GM18502 (cell line): ENCODE measurements at regions not wholly inside any gene's neighbourhood (a gene's known extent, or its start where the extent isn't known, plus 50 kb on each side); places are given as distances from the start of the nearest gene placed in this dataset.
A peak's percentile ranks its signal among the peaks of the same experiment; 100 is the strongest.

Experiments
- ATAC-seq: cut with Tn5 transposase; IDR thresholded peaks from one replicate; pipeline ENCODE4 v1.9.1; 2021; ENCODE audit warnings: mild to moderate bottlenecking; ENCODE audit not compliant: unreplicated experiment, poor library complexity

DNA sequence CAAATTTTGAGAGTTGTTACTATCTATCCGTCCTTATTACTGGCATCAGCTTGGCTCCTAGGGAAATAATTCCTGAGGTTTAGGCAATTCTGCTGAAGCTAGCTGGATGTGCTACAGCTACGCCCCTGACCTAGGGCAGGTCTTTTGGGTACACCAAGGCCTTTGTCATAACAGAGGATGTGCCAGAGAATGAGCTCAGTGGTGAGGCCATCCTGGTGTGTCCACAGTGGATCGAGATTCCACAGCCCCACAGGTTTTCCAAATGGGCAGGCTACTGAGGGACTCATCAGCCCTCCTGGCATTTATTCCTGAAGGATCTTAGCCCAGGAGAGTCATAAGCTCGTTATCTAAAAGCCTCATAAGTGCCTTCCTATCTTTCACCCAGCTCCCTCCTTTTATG is 475.2 kb upstream of the USP24 start:
- no peak for ATAC-seq

DNA sequence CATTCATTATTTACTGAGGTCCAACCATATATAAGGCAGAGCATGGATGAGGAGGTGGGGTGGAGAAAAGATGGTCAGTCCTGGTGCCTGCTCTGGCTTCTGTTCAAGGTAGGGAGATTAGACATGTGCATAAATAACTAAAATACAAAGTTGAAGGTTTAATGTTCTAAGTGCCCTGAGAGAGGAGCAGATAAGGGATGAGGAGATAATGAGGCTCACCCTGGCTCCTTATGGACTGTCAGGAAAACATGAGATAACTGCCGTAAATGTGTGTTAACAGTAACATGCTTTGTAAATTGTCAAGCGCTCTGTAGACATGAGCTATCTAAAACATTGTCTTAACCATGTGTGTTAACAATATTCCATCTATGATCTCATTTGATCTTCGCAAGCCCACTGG is 474.6 kb upstream of the USP24 start:
- no peak for ATAC-seq

DNA sequence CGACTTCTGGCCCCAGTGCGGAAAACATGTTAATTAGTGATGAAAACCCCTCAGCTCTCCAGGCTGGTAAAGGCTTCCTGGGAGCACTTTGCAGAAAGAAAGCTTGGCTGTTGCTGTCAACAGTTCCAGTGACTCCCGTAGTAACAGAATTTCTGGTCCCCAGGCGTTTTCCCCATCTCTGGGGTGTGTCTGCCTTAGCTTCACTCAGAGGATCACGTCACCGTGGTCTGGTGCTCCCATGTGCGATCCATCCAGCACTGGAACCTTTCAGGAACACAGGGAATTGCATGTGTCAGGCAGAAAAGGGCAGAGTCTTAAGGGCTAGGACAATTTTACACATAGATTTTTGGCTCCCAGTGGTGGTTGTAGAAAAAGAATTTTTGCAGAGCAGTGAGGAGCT is 470.4 kb upstream of the USP24 start:
- no peak for ATAC-seq

DNA sequence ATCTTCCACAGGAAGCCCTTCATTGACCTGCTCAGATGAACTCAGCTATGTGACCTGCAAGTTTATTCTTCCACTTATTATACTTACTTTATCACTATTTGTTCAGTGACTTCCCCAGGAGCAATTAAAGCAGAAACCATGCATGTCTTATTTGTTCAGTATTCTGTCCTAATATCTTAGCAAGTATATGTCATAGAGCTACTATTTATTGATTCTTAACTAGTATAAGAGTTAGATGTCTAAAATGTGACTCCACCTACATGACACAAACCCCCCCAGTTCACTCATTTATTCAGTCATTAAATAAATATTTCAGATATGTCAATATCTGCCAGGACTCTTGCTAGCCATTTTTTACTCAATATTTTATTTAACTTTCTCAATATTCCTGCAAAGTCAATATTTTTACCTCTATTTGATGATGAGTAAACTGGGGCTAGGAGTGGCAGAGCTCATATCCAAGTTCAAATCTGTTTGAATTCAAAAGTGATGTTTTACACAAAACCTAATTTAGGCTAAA is 469.0 kb upstream of the USP24 start:
- no peak for ATAC-seq

DNA sequence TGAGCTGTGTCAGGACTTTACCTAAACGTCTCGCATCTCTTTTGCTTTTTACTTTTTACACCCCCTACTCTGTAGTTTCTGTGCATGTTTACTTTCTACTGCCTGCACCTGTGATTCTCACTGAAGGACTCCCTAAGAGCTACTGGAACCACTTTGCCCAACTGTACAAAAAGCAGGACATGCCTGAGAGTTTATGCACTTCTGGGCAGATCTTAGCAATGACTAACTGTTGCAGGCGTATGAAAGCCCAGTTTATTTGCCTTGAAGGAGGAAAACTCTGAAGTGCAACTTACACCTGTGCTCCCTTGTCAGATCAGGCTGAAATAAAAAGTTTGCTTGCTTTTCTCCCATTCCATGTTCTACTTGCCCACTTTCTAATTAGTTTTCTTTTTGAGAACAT is 467.0 kb upstream of the USP24 start:
- no peak for ATAC-seq

DNA sequence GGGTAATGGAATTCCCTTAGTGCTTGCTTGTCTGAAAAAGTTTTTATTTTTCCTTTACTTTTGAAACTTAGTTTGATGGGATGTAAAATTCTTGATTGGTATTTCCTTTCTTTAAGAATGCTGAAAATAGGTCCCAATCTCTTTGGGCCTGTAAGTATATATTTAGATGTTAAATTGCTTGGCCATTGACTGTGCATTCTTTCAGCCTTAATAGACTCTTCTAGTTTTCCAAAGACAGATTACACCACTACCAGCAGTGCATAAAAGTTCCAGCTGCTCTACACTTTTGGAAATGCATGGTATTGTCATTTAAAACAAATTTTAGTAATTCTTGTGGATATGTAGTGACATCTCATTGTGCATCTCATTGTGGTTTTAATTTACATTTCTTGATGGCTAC is 464.8 kb upstream of the USP24 start:
- no peak for ATAC-seq

DNA sequence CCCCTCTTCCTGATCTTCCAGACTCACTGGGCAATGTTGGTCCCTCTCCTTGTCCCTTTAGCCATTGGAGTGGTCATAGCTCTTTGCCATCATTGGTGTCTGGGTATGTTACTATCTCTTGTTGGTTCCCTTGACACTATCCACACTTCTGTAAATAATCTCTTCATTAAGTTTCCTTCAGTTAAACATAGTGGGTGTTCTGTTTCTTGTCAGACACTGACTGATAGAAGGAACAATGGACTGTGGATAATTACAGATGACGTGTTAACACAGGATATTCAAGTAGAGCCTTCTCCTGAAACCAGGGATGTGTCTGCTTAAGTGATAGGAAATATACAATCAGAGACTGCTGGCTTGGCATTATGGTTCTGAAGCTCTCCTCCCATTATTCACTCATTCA is 458.3 kb upstream of the USP24 start:
- ATAC-seq, result no peak

DNA sequence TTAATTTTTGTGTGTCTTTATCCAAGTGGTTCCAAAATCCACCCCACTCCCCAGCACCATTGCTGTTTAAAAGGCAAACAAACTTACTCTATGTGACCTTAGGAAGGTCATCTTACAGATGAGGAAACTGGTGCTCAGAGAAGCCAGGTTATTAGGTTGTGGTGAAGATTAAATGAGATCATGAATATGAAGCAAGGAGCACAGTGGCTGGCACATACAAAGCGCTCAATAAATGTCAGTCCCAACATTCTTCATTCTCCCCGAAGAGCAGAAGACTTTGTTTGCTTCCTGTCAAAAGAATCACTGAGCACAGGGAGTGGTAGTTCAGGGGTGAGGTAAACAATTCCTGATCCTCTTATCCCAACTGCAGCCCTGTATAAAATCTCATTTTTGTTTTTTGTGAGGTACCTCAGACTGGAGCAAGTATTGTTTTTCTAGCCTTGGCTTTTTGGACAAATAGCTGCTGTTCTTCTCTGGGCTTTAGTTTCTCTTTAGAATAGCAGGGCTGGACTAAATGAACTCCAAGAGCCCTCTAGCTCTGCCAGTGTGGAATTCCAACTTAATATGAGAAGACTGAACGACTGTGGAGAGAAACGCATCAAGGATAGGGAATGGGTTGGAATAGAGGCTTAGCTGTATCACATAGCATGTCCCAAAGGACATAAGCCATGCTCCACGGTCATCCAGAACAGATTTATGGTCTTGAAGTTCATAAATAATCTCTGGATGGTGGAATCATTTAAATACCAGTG is 455.3 kb upstream of the USP24 start:
- ATAC-seq, result no peak

DNA sequence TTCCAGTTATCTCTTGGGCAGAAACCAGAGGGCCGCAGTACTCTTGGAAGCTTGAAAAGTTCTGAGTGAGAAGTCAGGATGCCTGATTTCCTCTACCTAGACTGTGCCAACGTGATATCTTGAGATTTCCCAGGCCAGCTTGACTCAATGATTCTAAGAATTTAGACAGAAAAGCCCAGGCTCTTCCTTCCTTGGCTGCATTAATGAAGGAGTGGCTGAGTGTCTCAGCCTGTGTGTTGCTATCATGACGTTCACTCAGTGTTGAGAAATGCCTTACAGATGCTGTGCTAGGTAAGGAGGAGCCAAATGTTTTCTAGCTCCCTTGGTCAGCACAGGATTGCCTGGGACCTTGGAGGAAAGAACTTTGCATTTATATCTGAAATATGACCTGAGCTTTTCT is 454.1 kb upstream of the USP24 start:
- no peak for ATAC-seq

DNA sequence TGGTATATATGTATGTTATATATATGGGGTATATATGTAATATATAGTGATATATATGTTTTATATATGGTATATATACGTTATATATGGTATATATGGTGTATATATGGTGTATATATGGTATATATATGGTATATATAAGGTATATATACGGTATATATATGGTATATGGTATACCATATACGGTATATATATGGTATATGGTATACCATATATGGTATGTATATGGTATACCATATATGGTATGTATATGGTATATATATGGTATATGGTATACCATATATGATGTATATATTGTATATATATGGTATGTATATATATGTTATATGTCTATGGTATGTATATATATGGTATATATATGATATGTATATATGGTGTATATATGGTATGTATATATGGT is 447.7 kb upstream of the USP24 start:
- ATAC-seq, result no peak

DNA sequence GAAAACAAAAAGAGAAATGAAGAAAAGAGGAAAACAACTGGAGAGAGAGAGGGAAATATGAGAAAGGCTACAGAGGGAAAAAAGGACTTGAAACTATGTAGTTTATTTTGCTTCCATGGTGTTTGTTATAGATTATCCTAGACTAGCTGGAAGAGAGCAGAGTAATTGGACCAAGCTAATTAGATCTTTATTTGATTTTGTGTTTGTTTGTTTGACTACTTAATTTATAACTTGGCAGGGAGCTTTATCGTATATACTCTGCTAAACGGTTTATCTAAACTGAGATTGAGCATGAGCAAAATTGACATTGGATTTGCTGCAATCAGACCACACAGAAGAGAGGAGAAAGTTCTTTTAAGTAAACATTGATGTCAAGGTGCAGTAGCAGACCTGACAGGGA is 443.8 kb upstream of the USP24 start:
- ATAC-seq, result no peak

DNA sequence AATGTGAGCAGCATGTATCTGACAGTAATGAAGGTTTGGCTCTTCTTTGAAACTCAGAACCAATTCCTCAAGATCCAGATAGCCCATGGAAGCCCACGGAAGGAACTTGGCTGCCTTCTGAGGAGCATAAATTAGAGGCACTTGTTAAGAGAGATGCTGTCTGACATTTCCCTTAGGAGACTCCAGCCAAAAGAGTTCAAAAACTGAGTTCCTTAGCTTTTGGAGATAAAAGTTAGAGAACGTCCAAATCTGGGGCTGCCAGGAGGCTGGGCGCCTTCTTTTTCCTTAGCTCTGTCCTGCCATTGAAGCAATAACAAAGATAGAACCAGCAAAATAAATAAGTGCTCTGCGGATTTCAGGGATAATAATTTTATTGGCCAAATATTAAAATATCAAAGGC is 439.6 kb upstream of the USP24 start:
- ATAC-seq, result no peak

DNA sequence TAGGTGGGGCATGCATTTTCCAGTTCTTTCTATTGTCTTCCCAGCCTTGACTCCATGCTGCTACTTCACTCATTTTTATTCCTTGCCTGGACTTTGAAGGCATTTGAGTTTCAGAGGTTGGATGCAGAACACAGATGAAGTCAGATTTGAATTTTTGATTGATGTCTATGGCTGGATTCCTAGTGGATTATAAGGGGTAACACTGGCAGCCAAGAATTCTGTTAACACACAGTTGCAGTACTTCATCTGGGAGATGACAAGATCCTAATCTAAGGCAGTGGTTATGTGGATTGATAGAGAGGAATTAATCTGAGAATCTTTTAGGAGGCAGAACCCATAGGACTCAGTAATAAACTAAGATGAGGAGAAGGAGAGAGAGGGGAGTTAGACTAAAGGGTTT is 439.0 kb upstream of the USP24 start:
- ATAC-seq, result no peak

DNA sequence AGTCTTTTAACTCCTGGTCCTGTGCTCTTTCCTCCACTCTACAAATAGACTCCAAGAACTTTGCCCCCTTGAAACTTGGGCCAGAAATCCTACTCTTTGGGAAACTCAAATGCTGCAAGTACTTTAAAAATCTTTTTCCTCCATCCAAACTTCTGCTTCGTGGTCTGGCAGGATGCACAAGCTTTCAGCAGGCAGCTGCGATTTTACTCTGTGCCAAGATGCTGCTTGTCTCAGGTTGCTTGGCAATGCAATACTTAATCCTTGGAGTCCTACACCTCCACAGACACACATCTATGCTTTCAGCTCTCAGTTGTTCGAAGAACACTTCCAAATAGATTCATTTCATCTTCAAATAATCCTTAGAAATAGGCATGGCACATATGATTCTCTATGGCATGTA is 435.3 kb upstream of the USP24 start:
- ATAC-seq, result no peak

DNA sequence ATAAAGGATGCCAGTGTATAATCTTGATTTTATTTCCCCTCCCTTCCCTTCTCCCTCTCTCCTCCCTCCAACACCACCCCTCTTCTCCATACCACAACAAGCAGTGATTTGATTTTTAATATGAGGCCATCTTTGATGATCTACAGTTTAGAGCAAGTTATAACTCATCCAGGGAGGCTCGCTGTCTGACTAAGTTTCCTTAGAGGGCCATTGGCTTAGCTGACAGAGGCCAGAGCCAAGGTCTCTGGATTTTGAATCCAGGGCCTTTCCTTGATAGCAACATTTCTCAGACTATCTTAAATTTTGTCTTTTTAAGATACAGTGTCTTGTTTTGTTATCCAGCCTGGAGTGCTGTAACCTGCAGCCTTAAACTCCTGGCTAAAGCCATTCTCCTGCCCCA is 431.0 kb upstream of the USP24 start:
- no peak for ATAC-seq

DNA sequence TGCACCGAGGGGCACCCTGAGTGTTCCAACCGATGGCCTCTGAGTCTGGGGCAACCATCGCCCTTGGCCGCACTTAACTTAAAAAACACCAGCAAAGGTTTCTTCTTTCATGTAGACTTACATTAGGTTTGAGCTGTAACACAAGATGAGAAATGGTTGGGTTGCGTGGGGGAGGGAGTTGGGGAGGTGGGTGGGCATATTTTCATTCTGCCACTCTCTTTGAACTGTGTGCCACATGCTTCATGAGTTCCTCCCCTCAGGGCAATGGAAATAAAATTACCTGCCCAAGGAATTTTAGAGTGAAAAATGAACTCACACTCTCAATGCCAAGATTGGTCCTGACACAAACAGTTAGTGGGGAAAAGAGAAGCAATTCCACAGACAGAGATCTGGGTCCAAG is 430.1 kb upstream of the USP24 start:
- ATAC-seq, result no peak

DNA sequence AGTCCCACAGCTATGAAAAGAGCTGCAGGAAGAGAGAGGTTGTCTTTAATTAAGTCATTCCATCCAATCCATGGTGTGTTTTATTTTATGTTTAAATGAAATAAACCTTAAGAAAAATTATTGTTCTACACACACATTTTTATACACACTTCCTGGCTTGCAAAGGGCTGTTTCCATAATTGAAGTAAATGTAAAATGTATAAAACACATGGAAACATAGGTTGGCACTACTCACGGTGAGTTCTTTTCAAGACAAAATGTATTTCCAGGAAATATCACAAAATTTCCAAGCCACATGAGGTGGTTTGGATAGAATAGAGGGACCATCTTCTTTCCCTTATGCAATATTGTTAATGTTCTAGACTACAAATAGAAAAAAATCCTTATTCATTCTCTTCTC is 426.8 kb upstream of the USP24 start:
- no peak for ATAC-seq

DNA sequence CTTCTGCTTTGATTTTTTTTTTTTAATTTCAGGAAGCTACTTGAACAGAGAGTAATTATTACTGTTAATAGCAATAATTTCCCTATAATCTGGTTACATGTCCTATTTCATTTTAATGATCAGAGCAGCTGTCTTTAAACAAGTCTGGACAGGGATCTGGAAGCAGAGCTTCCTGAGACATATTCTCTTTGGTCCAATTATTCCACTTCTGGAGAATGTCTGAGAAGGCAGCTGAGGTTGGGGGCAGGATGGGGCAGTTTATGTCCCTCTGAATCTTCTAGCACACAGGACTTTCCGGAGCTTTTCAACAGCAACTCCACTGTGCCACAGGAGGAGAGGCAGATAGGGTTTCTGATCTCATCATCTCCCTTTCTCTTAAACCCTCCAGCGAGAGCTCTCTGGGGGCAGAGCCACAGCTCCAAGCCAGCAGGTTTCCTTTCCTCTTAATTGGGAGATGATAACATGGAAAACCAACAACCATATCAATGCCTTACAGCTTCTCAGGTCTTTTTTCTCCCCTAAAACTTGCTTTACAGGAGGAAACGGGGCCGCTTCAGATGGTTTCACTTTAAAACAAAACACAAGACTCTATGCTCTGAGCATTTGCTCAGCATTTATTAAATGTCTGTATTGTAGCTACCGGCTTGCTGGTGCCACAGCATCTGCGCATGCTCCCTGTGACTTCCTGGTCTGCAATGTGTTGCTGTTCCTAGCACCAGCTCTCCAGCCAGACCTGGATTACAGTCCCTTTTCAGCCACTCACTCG is 425.7 kb upstream of the USP24 start:
- ATAC-seq, result peak; percentile 90

DNA sequence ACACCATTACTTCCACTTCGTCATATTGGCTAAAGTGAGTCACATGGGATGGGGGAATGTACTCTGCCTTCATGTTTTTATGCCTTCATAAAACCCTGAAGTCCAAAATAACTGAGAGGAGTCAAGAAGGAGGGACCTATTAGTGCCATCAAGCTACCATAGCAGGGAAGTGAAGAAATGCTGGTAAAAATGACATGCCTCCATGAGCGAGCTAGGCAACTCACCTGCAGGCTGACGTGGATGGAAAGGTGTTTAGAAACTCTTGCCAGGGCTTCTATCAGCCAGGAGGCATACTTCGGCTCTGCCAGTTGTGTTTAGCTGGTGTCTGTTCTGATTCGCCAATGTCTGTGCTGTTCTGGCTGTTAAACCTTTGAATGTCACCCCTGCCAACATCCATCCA is 424.4 kb upstream of the USP24 start:
- ATAC-seq, result no peak

DNA sequence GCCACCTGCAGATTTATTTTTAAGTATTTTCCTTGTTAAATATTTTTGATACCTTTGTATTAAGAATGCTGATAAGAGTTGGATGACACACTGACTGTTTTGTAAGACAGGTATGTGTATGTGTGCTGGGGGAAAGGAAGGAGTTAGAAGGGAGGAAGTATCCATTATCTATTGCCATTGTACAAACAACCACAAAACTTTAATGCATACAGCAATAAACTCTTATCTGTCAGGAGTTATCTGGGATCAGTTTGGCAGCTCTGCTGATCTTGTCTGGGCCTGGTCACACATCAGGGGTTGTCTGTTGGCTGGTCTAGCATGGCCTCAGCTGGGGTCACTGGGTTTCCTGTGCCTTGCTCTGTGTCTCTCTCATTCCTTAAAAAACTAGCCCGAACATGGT is 423.9 kb upstream of the USP24 start:
- ATAC-seq, result no peak

DNA sequence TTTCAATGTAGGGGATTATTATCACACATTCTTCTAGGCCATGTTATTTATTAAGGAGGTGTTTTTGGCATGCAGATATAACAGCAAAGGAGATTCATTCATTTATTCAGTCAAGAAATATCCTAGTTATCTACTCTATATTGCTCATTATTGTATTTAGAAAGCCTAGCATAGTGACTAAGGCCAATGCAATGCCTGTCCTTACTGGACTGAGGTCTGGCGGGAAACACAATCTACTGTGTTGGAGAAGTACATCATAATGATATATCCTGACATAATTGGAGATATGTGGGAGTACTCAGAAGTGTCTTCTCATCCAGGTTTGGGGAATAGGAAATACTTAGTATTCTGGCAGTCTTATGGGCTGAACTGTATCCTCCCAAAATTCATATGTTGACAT is 421.5 kb upstream of the USP24 start:
- ATAC-seq, result no peak

DNA sequence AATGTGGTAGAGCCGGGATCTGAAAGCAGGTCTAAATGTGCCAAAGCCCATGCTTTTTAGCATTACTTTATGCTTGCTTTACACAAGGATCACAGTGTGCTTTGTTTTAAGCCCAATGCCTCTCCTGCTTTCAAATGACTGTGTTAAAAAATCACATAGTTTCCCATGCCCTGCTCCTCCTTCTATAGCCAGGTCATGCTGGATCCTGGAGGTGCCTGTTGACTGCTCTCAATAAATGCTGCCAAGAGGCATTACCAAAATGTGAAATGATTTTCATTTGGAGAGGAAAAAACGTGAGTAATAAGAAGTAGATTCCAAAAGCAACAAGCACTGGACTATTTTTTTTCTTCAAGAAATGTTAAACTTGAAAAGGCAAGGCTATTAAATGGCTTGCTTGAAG is 420.7 kb upstream of the USP24 start:
- ATAC-seq, result no peak
